ENCODE measurements at regions not wholly inside any gene's neighbourhood (a gene's known extent, or its start where the extent isn't known, plus 50 kb on each side); places are given as distances from the start of the nearest gene placed in this dataset.

GRCh38 chr11:69545976-69546617 is 64.6 kb downstream of the LINC01488 start:
- ATAC-seq (ENCODE audit: poor library complexity) (no peak), DNase-seq (no peak)
- intact Hi-C loops (cut with DNase I): no loop called here

- DNase-seq (no peak), ATAC-seq (ENCODE audit: poor library complexity) (no peak)
- intact Hi-C loops (cut with DNase I): no loop called here
Measured at GRCh38 chr11:69546735-69547370, 65.4 kb downstream of the LINC01488 start.

GRCh38 chr11:69550846-69551245 is 69.4 kb downstream of the LINC01488 start:
- no peak for ATAC-seq (ENCODE audit: poor library complexity)
- no peak for DNase-seq
- intact Hi-C loops (cut with DNase I): no loop called here

GRCh38 chr11:69551963-69552362 is 70.5 kb downstream of the LINC01488 start:
- DNase-seq: no peak
- no peak for ATAC-seq (ENCODE audit: poor library complexity)
- intact Hi-C loops (cut with DNase I): no loop called here

- intact Hi-C loops (cut with DNase I): no loop called here
- ATAC-seq (ENCODE audit: poor library complexity) (no peak), DNase-seq (no peak)
Measured at GRCh38 chr11:69552951-69553350, 71.5 kb downstream of the LINC01488 start.

- ATAC-seq (ENCODE audit: poor library complexity): no peak
- intact Hi-C loops (cut with DNase I): no loop called here
- no peak for DNase-seq
Measured at GRCh38 chr11:69553416-69554357, 72.2 kb downstream of the LINC01488 start.

GRCh38 chr11:69554849-69555248 is 73.4 kb downstream of the LINC01488 start:
- no peak for ATAC-seq (ENCODE audit: poor library complexity)
- DNase-seq: no peak
- intact Hi-C loops (cut with DNase I): no loop called here

GRCh38 chr11:69557266-69557665 is 75.8 kb downstream of the LINC01488 start:
- intact Hi-C loops (cut with DNase I): no loop called here
- DNase-seq: no peak
- ATAC-seq (ENCODE audit: poor library complexity): no peak

GRCh38 chr11:69558519-69558941 is 77.1 kb downstream of the LINC01488 start:
- DNase-seq (no peak), ATAC-seq (ENCODE audit: poor library complexity) (no peak)
- intact Hi-C loops (cut with DNase I): no loop called here

- intact Hi-C loops (cut with DNase I): no loop called here
- no peak for DNase-seq
- no peak for ATAC-seq (ENCODE audit: poor library complexity)
Measured at GRCh38 chr11:69559181-69559580, 77.7 kb downstream of the LINC01488 start.

- intact Hi-C loops (cut with DNase I): no loop called here
- no peak for DNase-seq
- no peak for ATAC-seq (ENCODE audit: poor library complexity)
Measured at GRCh38 chr11:69560141-69560790, 78.8 kb downstream of the LINC01488 start.

GRCh38 chr11:69562302-69562701 is 78.7 kb upstream of the CCND1 start:
- no peak for DNase-seq
- ATAC-seq (ENCODE audit: poor library complexity): no peak
- intact Hi-C loops (cut with DNase I): no loop called here

GRCh38 chr11:69562816-69563215 is 78.1 kb upstream of the CCND1 start:
- intact Hi-C loops (cut with DNase I): no loop called here
- no peak for DNase-seq
- ATAC-seq (ENCODE audit: poor library complexity): no peak

GRCh38 chr11:69563306-69563705 is 77.7 kb upstream of the CCND1 start:
- DNase-seq (no peak), ATAC-seq (ENCODE audit: poor library complexity) (no peak)
- intact Hi-C loops (cut with DNase I): no loop called here

GRCh38 chr11:69563946-69564775 is 76.8 kb upstream of the CCND1 start:
- ATAC-seq (ENCODE audit: poor library complexity) (no peak), DNase-seq (no peak)
- intact Hi-C loops (cut with DNase I): no loop called here

- intact Hi-C loops (cut with DNase I): no loop called here
- DNase-seq (no peak), ATAC-seq (ENCODE audit: poor library complexity) (no peak)
Measured at GRCh38 chr11:69566001-69566400, 75.0 kb upstream of the CCND1 start.

- DNase-seq: no peak
- no peak for ATAC-seq (ENCODE audit: poor library complexity)
- intact Hi-C loops (cut with DNase I): no loop called here
Measured at GRCh38 chr11:69567951-69568808, 72.8 kb upstream of the CCND1 start.

GRCh38 chr11:69568809-69569097 is 72.2 kb upstream of the CCND1 start:
- no peak for DNase-seq
- ATAC-seq (ENCODE audit: poor library complexity): no peak
- intact Hi-C loops (cut with DNase I): no loop called here

All from Right ventricle myocardium superior (tissue), 1 donor.